ENCODE measurements at regions not wholly inside any gene's neighbourhood (a gene's known extent, or its start where the extent isn't known, plus 50 kb on each side); places are given as distances from the start of the nearest gene placed in this dataset.
"Not testable (repeated sequence)": the region's sequence is repeated elsewhere in the genome, so short reads cannot be mapped to it uniquely, and the experiment has no call there.

- Histone ChIP-seq H3K4me3 (no peak overlapping the region), H3K27ac (peak overlapping the region in 2 of 4 donors; percentile 53 to 70), H3K36me3 (no peaks in the 10 kb centered on the region), H3K9me3 (no peaks in the 10 kb centered on the region), H3K4me1 (peaks cover 0 to 17% (median 11%) of the 10 kb centered on the region in 4 donors), H3K27me3 (no peaks in the 10 kb centered on the region)
- TF ChIP-seq POLR2AphosphoS5 (IDR thresholded peaks at IDR 0.05), result no peak
- TF ChIP-seq EP300 (IDR thresholded peaks at IDR 0.05), result no peak
- no peak for TF ChIP-seq CTCF (IDR thresholded peaks at IDR 0.05)
- TF ChIP-seq POLR2A (IDR thresholded peaks at IDR 0.05), result no peak
- 47 to 53% methylated on average over 1 of the region's 1 CpG for WGBS, 2 donors
- ATAC-seq (ENCODE audit: low FRiP score in 2 of 2), result peak in 1 of 2 donors; percentile 27
- no peak for DNase-seq
Observed at GRCh38 chr12:89156340-89156739, 196.0 kb downstream of the DUSP6 start.

- Histone ChIP-seq H3K27me3 (no peaks in the 10 kb centered on the region), H3K4me3 (no peak overlapping the region), H3K4me1 (peaks cover 0 to 17% (median 9%) of the 10 kb centered on the region in 4 donors), H3K36me3 (no peaks in the 10 kb centered on the region), H3K27ac (peak overlapping the region in 2 of 4 donors; percentile 53 to 70), H3K9me3 (no peaks in the 10 kb centered on the region)
- no peak for TF ChIP-seq POLR2AphosphoS5 (IDR thresholded peaks at IDR 0.05)
- TF ChIP-seq CTCF (IDR thresholded peaks at IDR 0.05), result no peak
- TF ChIP-seq POLR2A (IDR thresholded peaks at IDR 0.05), result no peak
- ATAC-seq (ENCODE audit: low FRiP score in 2 of 2), result no peak
- no peak for DNase-seq
Observed at GRCh38 chr12:89155826-89156225, 196.5 kb downstream of the DUSP6 start.

- 72 to 80% methylated on average over 4 of the region's 4 CpGs for WGBS, 2 donors
- ATAC-seq (ENCODE audit: low FRiP score in 2 of 2), result no peak
Observed at GRCh38 chr12:89154743-89155499, 197.4 kb downstream of the DUSP6 start.

GRCh38 chr12:89153341-89153740, 199.0 kb downstream of the DUSP6 start:
- TF ChIP-seq EP300 (IDR thresholded peaks at IDR 0.05) (no peak), POLR2A (IDR thresholded peaks at IDR 0.05) (no peak), CTCF (IDR thresholded peaks at IDR 0.05) (no peak), POLR2AphosphoS5 (IDR thresholded peaks at IDR 0.05) (no peak)
- DNase-seq (no peak), ATAC-seq (ENCODE audit: low FRiP score in 2 of 2) (no peak)
- H3K27ac ChIP-seq, result no peak overlapping the region
- H3K4me1 ChIP-seq, result peaks cover 0 to 13% (median 4%) of the 10 kb centered on the region in 4 donors
- no peaks in the 10 kb centered on the region for H3K9me3 ChIP-seq
- no peak overlapping the region for H3K4me3 ChIP-seq
- H3K27me3 ChIP-seq, result no peaks in the 10 kb centered on the region
- H3K36me3 ChIP-seq, result no peaks in the 10 kb centered on the region

More at GRCh38 chr12:89154743-89155499, 197.4 kb downstream of the DUSP6 start:
- no peak for TF ChIP-seq POLR2A (IDR thresholded peaks at IDR 0.05)
- no peak for TF ChIP-seq EP300 (IDR thresholded peaks at IDR 0.05)
- Histone ChIP-seq H3K27me3 (no peaks in the 10 kb centered on the region), H3K4me1 (peaks cover 0 to 13% (median 5%) of the 10 kb centered on the region in 4 donors), H3K36me3 (no peaks in the 10 kb centered on the region), H3K4me3 (no peak overlapping the region), H3K9me3 (no peaks in the 10 kb centered on the region), H3K27ac (peak overlapping the region in 1 of 4 donors; percentile 53)
- DNase-seq, result no peak

- H3K27me3 ChIP-seq, result no peaks in the 10 kb centered on the region
- no peaks in the 10 kb centered on the region for H3K36me3 ChIP-seq
- ATAC-seq (ENCODE audit: low FRiP score in 2 of 2), result no peak
- no peak overlapping the region for H3K4me3 ChIP-seq
- TF ChIP-seq CTCF (IDR thresholded peaks at IDR 0.05) (no peak), POLR2AphosphoS5 (IDR thresholded peaks at IDR 0.05) (no peak), POLR2A (IDR thresholded peaks at IDR 0.05) (no peak), EP300 (IDR thresholded peaks at IDR 0.05) (no peak)
- no peak for DNase-seq
- H3K9me3 ChIP-seq, result no peaks in the 10 kb centered on the region
- 85 to 95% methylated on average over 1 of the region's 1 CpG for WGBS, 2 donors
- no peak overlapping the region for H3K27ac ChIP-seq
- peaks cover 0 to 5% (median under 1%) of the 10 kb centered on the region in 4 donors for H3K4me1 ChIP-seq
Observed at GRCh38 chr12:89151536-89151935, 200.8 kb downstream of the DUSP6 start.

GRCh38 chr12:89150789-89151188, 201.5 kb downstream of the DUSP6 start:
- not testable (repeated sequence) for H3K36me3 ChIP-seq; H3K4me3 ChIP-seq; ATAC-seq (ENCODE audit: low FRiP score in 2 of 2); H3K27me3 ChIP-seq; H3K27ac ChIP-seq; H3K9me3 ChIP-seq; H3K4me1 ChIP-seq; DNase-seq
- WGBS, 2 donors, result 88 to 94% methylated on average over 3 of the region's 3 CpGs
